HPDE6-E6E7 (cell line): ENCODE measurements at regions not wholly inside any gene's neighbourhood (a gene's known extent, or its start where the extent isn't known, plus 50 kb on each side); places are given as distances from the start of the nearest gene placed in this dataset.
"Not testable (repeated sequence)": the region's sequence is repeated elsewhere in the genome, so short reads cannot be mapped to it uniquely, and the experiment has no call there.

ENCODE experiments used
- DNase-seq: peaks from one replicate; pipeline ENCODE4 v3.0.0; 2011; ENCODE audit warnings: missing footprints; ENCODE audit errors: extremely low spot score

- no peak for DNase-seq
Measured at GRCh38 chr3:30297112-30297511, 309.3 kb upstream of the TGFBR2 start.

DNA sequence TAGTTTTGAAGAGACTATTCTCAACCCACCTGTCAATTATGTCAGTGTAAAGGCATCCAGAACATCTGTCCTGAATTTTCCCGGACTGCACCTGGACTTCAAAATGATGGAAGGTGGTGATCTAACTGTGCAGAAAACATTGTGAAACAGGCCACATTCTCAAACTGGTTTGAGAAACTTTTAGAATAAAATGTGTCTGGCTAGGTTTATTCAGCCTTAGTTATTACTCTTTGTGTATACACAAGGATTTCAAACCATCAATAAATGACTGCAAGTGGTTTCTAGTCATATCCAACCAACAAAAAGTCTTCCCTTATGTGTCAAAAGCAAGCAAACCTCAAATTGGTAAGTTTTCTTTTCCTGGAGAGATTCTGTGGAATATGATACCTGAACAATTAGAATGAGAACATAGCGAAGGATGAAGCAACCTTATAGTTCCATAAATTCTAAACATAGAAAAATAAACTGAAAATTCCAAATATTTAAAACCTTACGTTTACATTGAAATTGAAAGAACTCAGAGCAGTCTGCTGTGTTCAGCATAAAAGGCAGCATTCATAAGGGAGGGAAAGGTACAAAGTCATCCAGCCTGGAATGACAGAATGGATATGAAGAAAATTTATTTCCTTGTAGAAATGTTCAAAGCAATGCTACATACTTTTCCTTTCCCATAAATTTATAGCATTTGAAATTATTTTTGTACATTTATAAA, 306.6 kb upstream of the TGFBR2 start:
- no peak for DNase-seq

DNA sequence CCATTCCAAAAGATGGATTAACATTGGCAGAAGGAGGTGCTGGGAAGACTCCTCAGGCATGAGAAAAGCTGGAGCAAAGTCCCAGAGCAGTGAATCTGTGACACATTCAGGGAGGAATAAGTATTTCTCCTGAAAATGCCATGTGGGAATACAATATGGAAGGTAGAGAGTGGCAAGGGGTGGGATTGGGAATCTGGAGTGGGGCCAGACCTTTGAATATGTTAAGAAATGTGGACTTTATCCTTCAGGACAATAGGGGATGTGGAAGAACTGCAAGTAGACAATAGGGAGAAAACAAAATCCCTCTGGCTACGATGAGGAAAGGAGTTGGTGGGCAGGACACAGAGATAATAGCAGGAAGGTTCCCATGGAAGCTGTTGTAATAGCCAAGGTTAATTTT, 305.6 kb upstream of the TGFBR2 start:
- no peak for DNase-seq

DNA sequence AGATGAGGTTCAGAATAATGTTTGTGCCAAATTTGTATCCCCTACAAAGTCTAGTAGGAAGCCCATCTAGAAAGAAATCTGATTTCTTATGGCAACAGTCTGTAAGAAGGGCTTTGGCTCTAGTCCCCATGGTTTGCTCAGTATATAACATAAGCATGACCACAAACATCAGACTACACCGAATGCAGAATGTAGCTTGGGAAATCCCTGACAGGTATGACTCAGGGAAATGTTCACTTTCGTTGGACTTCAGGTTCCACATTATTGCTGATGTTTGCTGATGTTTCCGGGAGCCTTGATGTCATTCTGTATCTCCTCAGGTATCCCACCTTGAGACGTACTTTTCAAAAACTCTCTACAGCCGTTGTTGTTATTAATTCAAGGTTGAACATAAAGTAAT, 304.4 kb upstream of the TGFBR2 start:
- no peak for DNase-seq

- DNase-seq: no peak
Measured at GRCh38 chr3:30303770-30304169, 302.6 kb upstream of the TGFBR2 start.

- DNase-seq: no peak
Measured at GRCh38 chr3:30305021-30305420, 301.4 kb upstream of the TGFBR2 start.

DNA sequence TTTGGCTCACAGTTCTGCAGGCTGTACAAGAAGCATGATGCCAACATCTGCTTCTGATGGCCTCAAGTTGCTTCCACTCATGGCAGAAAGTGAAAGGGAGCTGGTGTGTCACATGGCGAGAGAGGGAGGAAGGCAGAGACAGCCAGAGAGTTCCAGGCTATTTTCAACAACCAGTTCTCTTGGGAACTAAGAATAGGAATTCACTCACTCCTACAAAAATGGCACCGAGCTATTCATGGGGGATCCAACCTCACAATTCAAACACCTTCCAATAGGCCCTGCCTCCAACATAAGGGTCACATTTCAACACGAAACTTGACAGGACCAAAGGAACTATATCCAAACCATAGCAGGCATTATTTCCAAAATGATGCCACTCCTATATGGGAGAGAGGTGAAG, 299.5 kb upstream of the TGFBR2 start:
- DNase-seq: no peak

DNA sequence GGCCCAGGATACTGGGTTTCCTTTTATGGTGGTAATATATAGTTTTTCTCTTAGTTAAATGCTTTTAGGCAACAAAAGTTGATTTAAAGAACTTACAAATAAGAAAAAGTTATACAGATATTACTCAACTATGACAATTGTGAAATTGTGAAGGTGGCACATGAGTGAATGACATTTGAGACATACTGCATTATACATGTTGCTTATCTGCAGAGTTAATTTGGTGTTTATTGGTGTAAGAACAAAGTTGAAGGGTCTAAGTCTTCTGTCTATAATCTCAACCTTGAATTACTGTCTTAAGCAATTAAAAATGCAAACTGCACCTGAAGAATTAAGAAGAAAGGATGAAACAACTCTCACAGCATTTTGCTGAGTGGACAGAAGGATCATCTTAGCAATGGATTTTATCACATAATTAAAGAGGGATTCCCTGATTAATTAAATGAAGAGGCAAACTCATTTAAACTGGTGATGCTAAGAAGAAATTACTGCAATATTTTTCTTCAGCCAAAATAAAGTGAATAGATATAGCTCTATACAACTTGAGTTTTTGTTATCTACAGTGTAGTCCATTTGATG, 298.9 kb upstream of the TGFBR2 start:
- DNase-seq: no peak

DNA sequence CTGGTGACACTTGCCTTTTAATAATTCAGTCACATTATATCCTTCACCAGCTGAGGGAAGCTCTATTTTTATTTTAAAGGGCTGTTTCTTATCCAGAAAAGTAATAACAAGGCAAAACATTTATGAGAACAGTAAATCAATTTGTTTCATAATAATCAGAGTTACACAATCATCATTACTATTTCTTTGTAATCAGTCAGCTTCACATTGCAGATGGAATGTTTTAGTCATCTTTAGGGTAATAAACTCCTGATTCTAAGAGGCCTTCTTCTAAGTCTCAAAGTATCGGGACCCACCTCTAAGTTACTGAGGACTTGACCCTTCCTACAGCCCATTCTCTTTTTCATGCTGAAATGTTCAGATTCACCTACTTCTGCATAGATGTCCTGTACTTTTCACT, 298.3 kb upstream of the TGFBR2 start:
- no peak for DNase-seq

DNA sequence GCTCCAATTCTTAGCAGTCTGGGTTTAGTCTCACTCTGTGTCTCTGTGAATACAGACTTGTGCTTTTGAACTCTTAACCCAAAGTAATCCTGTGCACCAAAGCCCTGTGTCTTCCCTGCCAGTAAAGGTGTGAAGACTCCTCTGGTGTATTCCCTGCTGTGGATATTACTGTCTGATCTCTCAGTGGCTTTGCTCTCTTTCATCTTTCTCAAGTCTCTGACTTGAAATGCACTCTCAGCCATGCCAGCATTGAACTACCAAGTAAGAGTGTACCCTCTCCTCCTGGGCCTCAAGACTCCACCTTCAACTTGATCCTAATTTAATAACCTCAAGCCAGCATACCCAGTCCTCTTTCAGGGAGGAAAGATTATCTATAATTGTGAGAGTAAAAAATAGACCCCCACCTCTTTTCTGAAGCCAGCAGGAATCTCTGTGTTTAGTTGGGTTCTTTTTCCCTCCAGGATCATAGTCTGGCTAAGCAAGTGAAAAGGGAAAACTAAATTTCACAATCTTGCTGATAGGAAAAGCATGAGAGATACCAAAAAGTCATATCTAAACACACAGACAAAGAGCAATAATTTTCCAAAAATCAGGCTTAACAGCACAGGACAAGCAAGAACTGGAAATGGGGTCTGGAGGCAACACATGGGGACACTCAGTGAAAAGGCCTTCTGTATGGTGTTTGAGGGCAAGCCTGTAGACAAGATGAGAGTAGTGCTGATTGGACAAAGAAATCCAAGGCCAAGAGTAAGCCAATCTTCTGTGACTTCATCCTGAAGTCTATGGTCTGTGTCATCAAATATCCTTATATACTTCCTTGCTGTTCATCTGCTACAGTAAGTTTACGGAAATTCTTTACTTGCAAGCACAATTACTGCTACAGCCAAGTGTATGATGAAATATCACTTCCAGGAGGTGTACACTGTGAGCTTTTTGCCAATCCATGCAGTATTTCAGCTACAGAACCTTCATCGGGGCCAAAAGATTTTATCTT, 296.1 kb upstream of the TGFBR2 start:
- no peak for DNase-seq

GRCh38 chr3:30311781-30312180, 294.6 kb upstream of the TGFBR2 start:
- DNase-seq: no peak

- DNase-seq: no peak
Measured at GRCh38 chr3:30313840-30314239, 292.6 kb upstream of the TGFBR2 start.

DNA sequence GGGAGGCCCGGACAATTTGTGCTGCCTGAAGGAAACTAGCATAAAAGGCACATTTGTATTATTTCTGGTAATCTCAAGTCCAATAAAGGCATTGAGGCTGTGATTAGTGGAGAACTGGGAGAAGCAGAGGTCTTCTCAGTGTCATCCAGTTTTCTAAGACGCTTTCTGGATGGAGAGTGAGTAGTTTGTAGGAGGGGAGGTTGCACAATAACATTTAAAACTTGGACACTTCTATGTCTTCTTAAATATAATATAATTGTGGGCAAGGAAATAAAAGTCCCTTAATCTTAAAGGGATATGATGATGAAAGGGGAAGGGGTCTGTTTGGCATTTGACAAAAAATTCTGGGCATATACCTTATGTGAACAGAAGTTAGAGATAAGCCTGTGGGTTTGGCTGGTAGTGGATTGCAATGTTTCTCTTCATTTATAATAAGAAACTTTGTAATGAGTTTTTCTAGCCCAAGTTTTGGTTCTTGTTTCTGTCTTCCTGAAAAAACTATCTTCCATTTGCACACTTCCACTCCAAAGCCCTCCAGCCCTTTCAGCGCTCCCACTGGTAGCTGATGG, 291.6 kb upstream of the TGFBR2 start:
- DNase-seq: no peak

- DNase-seq: no peak
Measured at GRCh38 chr3:30315447-30315846, 291.0 kb upstream of the TGFBR2 start.

GRCh38 chr3:30317561-30317960, 288.8 kb upstream of the TGFBR2 start:
- no peak for DNase-seq

DNA sequence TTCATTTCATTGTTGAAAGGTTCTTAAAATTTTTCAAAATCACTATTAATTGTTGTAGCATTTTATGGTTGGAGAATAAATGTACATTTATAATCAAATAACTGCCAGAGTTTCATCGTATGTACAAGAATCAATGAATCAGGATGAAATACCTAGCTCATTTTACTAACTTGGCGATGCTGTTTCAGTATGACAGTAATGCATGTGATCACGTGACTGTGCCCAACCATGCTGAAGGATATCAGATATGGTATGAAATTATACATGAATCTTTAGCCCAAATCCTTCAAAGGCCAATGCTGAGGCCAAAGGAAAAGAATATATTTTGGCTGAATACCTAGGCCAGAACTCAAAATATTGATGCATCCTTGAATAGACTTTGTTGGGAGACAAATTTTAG, 288.3 kb upstream of the TGFBR2 start:
- DNase-seq: no peak

GRCh38 chr3:30319713-30320112, 286.7 kb upstream of the TGFBR2 start:
- DNase-seq: no peak

GRCh38 chr3:30320392-30320791, 286.0 kb upstream of the TGFBR2 start:
- no peak for DNase-seq

- no peak for DNase-seq
Measured at GRCh38 chr3:30321065-30321464, 285.3 kb upstream of the TGFBR2 start.

DNA sequence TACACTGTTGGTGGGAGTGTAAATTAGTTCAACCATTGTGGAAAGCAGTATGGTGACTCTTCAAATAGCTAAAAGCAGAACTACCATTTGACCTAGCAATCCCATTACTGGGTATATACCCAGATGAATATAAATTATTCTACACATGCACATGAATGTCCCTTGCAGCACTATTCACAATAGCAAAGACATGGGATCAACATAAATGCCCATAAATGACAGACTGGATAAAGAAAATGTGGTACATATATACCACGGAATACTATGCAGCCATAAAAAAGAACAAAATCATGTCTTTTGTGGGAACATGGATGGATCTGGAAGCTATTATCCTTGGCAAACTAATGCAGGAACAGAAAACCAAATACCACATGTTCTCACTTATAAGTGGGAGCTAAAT, 282.8 kb upstream of the TGFBR2 start:
- DNase-seq: not testable (repeated sequence)

GRCh38 chr3:30324587-30324986, 281.8 kb upstream of the TGFBR2 start:
- no peak for DNase-seq

GRCh38 chr3:30327976-30328375, 278.4 kb upstream of the TGFBR2 start:
- not testable (repeated sequence) for DNase-seq
